IMR-90 (cell line): ENCODE measurements at regions not wholly inside any gene's neighbourhood (a gene's known extent, or its start where the extent isn't known, plus 50 kb on each side); places are given as distances from the start of the nearest gene placed in this dataset.

Experiments used
- ATAC-seq: fragments of 200-7000 bp; cut with Tn5 transposase; 2 replicates; pipeline ENCODE4 v1.9.1; 2020; ENCODE audit warnings: low read depth, mild to moderate bottlenecking, moderate library complexity
- BruUV-seq: library from RNA; stranded (reverse); fragments of 400-500 nt; replicated peaks from 2 replicates; lab custom pipeline; 2021; lab: Mats Ljungman, UMichigan
- CTCF ChIA-PET: fragments of 300-600 bp; formaldehyde crosslinking; extraction: SDS; loops from one replicate; lab custom pipeline; 2021; ENCODE audit warnings: antibody characterized with exemption; lab: Yijun Ruan, JAX
- POLR2A ChIA-PET: fragments of 300-600 bp; sonication (Branson Sonifier 250); formaldehyde crosslinking; loops from one replicate; lab custom pipeline; 2022; ENCODE audit warnings: antibody characterized with exemption; ENCODE audit not compliant: unreplicated experiment; lab: Charles Lee
- DNase-seq: peaks from one replicate; pipeline ENCODE4 v3.0.0; 2013
- H2AFZ ChIP-seq: replicated peaks from 2 replicates; pipeline ENCODE3; 2013; ENCODE audit warnings: low read length, mild to moderate bottlenecking; ENCODE audit not compliant: poor library complexity
- H2AK5ac ChIP-seq: 2 replicates; pipeline ENCODE4 v1.6.1; 2013; ENCODE audit warnings: low read depth, low read length, inconsistent platforms
- H2AK9ac ChIP-seq: replicated peaks from 2 replicates; pipeline ENCODE3; 2013; ENCODE audit warnings: mild to moderate bottlenecking, low read depth, low read length, moderate library complexity; ENCODE audit not compliant: poor library complexity
- H2BK120ac ChIP-seq: 2 replicates; pipeline ENCODE4 v1.6.1; 2013; ENCODE audit warnings: low read depth, low read length, inconsistent platforms
- H2BK15ac ChIP-seq: 3 replicates; pipeline ENCODE4 v1.6.1; 2013; ENCODE audit warnings: low read depth, low read length, inconsistent platforms
- H2BK20ac ChIP-seq: 2 replicates; pipeline ENCODE4 v1.6.1; 2013; ENCODE audit warnings: low read depth, mild to moderate bottlenecking, inconsistent platforms, low read length, moderate library complexity
- H2BK5ac ChIP-seq: 2 replicates; pipeline ENCODE4 v1.6.1; 2013; ENCODE audit warnings: mild to moderate bottlenecking, low read depth, low read length, inconsistent platforms; ENCODE audit not compliant: poor library complexity, severe bottlenecking
- H3K14ac ChIP-seq: replicated peaks from 2 replicates; pipeline ENCODE4 v1.6.1; 2013; ENCODE audit warnings: low read depth, low read length, inconsistent platforms
- H3K18ac ChIP-seq: 2 replicates; pipeline ENCODE4 v1.6.1; 2013; ENCODE audit warnings: low read depth, low read length, control low read depth
- H3K23ac ChIP-seq: 2 replicates; pipeline ENCODE4 v1.6.1; 2013; ENCODE audit warnings: low read depth, low read length, inconsistent platforms
- H3K27ac ChIP-seq: 2 replicates; pipeline ENCODE4 v1.5.1; 2013; ENCODE audit warnings: mild to moderate bottlenecking, control low read depth, low read length; ENCODE audit not compliant: insufficient read depth
- H3K27me3 ChIP-seq: 2 replicates; pipeline ENCODE4 v1.6.1; 2013; ENCODE audit warnings: low read length; ENCODE audit not compliant: control insufficient read depth, insufficient read depth
- H3K36me3 ChIP-seq: 2 replicates; pipeline ENCODE4 v1.6.1; 2013; ENCODE audit warnings: low read length, mixed read lengths; ENCODE audit not compliant: control insufficient read depth, insufficient read depth
- H3K4ac ChIP-seq: 2 replicates; pipeline ENCODE4 v1.6.1; 2013; ENCODE audit warnings: low read depth, low read length, inconsistent platforms
- H3K4me1 ChIP-seq: 2 replicates; pipeline ENCODE4 v1.6.1; 2013; ENCODE audit warnings: low read length, mixed read lengths; ENCODE audit not compliant: control insufficient read depth, insufficient read depth
- H3K4me2 ChIP-seq: 2 replicates; pipeline ENCODE4 v1.6.1; 2013; ENCODE audit warnings: low read depth, mild to moderate bottlenecking, control low read depth, low read length, moderate library complexity
- H3K4me3 ChIP-seq: 2 replicates; pipeline ENCODE4 v1.5.1; 2013; ENCODE audit warnings: low read depth, mild to moderate bottlenecking, control low read depth, low read length, moderate library complexity; ENCODE audit not compliant: insufficient read depth
- H3K56ac ChIP-seq: 2 replicates; pipeline ENCODE4 v1.6.1; 2013; ENCODE audit warnings: low read length, inconsistent platforms; ENCODE audit not compliant: insufficient read depth; ENCODE audit errors: extremely low read depth
- H3K79me1 ChIP-seq, 2 experiments: 2 replicates each; pipeline ENCODE4 v1.6.1; 2013; ENCODE audit warnings: low read length in 2 of 2, inconsistent platforms in 1 of 2, low read depth in 1 of 2
- H3K9ac ChIP-seq: 2 replicates; pipeline ENCODE4 v1.6.1; 2013; ENCODE audit warnings: low read depth, low read length, control low read depth
- H3K9me1 ChIP-seq: 2 replicates; pipeline ENCODE4 v1.6.1; 2013; ENCODE audit warnings: low read length, inconsistent platforms; ENCODE audit not compliant: insufficient read depth
- H3K9me3 ChIP-seq: 2 replicates; pipeline ENCODE4 v1.6.1; 2013; ENCODE audit warnings: low read length; ENCODE audit not compliant: control insufficient read depth, insufficient read depth
- H4K20me1 ChIP-seq: 2 replicates; pipeline ENCODE4 v1.6.1; 2013; ENCODE audit warnings: low read length, inconsistent platforms; ENCODE audit not compliant: insufficient read depth
- H4K5ac ChIP-seq: 2 replicates; pipeline ENCODE4 v1.6.1; 2013; ENCODE audit warnings: mild to moderate bottlenecking, low read depth, low read length, control low read depth
- H4K8ac ChIP-seq, 2 experiments: 2 replicates each; pipeline ENCODE4 v1.6.1; 2013; ENCODE audit warnings: low read depth in 2 of 2, low read length in 2 of 2, control low read depth in 1 of 2, inconsistent platforms in 1 of 2
- H4K91ac ChIP-seq: 2 replicates; pipeline ENCODE4 v1.6.1; 2013; ENCODE audit warnings: low read depth, low read length, inconsistent platforms; ENCODE audit not compliant: insufficient read depth
- BHLHE40 ChIP-seq: fragments of 150-350 bp; IDR thresholded peaks from 2 replicates; pipeline ENCODE4 v1.6.1; 2016; ENCODE audit warnings: mild to moderate bottlenecking, low read depth, low read length
- CEBPB ChIP-seq: IDR thresholded peaks from 2 replicates; pipeline ENCODE4 v1.6.1; 2012; ENCODE audit warnings: low read depth, low read length, improper control_type of control experiment
- CHD1 ChIP-seq: IDR thresholded peaks from 2 replicates; pipeline ENCODE4 v1.6.1; 2012; ENCODE audit warnings: low read depth, low read length, improper control_type of control experiment
- CTCF ChIP-seq: conservative IDR thresholded peaks from 2 replicates; pipeline ENCODE4 v1.5.1; 2012; ENCODE audit warnings: mild to moderate bottlenecking, low read depth, low read length, improper control_type of control experiment
- ELK1 ChIP-seq: fragments of 150-350 bp; IDR thresholded peaks from 2 replicates; pipeline ENCODE4 v1.6.1; 2016; ENCODE audit warnings: low read depth, mild to moderate bottlenecking, low read length, moderate library complexity, borderline replicate concordance
- FOS ChIP-seq: fragments of 150-350 bp; IDR thresholded peaks from 2 replicates; pipeline ENCODE4 v1.6.1; 2016; ENCODE audit warnings: low read depth, low read length
- MAFK ChIP-seq: IDR thresholded peaks from 2 replicates; pipeline ENCODE4 v1.6.1; 2012; ENCODE audit warnings: low read depth, low read length, improper control_type of control experiment
- MAZ ChIP-seq: IDR thresholded peaks from 2 replicates; pipeline ENCODE4 v1.6.1; 2012; ENCODE audit warnings: low read depth, mild to moderate bottlenecking, low read length, improper control_type of control experiment, moderate library complexity, borderline replicate concordance
- MXI1 ChIP-seq: IDR thresholded peaks from 2 replicates; pipeline ENCODE4 v1.6.1; 2012; ENCODE audit warnings: low read depth, mild to moderate bottlenecking, low read length, moderate library complexity, borderline replicate concordance
- NFE2L2 ChIP-seq: fragments of 150-350 bp; IDR thresholded peaks from 2 replicates; pipeline ENCODE4 v1.6.1; 2016; ENCODE audit warnings: low read depth, mild to moderate bottlenecking, low read length
- POLR2A ChIP-seq: IDR thresholded peaks from 2 replicates; pipeline ENCODE4 v1.6.1; 2012; ENCODE audit warnings: mild to moderate bottlenecking, low read depth, low read length
- RAD21 ChIP-seq: IDR thresholded peaks from 2 replicates; pipeline ENCODE4 v1.6.1; 2012; ENCODE audit warnings: low read length, improper control_type of control experiment
- RCOR1 ChIP-seq: IDR thresholded peaks from 2 replicates; pipeline ENCODE4 v1.6.1; 2012; ENCODE audit warnings: mild to moderate bottlenecking, low read length, improper control_type of control experiment; ENCODE audit not compliant: insufficient replicate concordance
- RFX5 ChIP-seq: IDR thresholded peaks from 2 replicates; pipeline ENCODE4 v1.8.0; 2012; ENCODE audit warnings: low read depth, mild to moderate bottlenecking, low read length, moderate library complexity
- SMC3 ChIP-seq: fragments of 150-350 bp; IDR thresholded peaks from 2 replicates; pipeline ENCODE4 v1.6.1; 2016; ENCODE audit warnings: low read depth, mild to moderate bottlenecking, antibody characterized with exemption, low read length, moderate library complexity
- USF2 ChIP-seq: fragments of 150-350 bp; IDR thresholded peaks from 2 replicates; pipeline ENCODE4 v1.6.1; 2017; ENCODE audit warnings: mild to moderate bottlenecking, antibody characterized with exemption, low read length, low read depth
- WGBS, 2 experiments: methylation state at CpG; one replicate each; pipeline versions ENCODE4 v1.1.5 to v1.1.7; 2013; ENCODE audit warnings: missing lambda C conversion rate in 2 of 2; ENCODE audit not compliant: insufficient read length in 1 of 2; ENCODE audit errors: extremely low coverage in 2 of 2; 5-methylcytosine and 5-hydroxymethylcytosine counted together
- dilution Hi-C: fragments of 300-500 bp; cut with HindIII; formaldehyde crosslinking; loops from one replicate; pipeline ENCODE4 v1.14.3; 2018; ENCODE audit warnings: low sequenced_read_pairs; ENCODE audit not compliant: unreplicated experiment
- in situ Hi-C: fragments of 300-500 bp; cut with MboI; formaldehyde crosslinking; loops from 3 replicates; pipeline ENCODE4 v1.14.3; 2019; ENCODE audit warnings: low sequenced_read_pairs, inconsistent platforms, mixed read lengths
- intact Hi-C: fragments of 100-400 bp; cut with micrococcal nuclease; formaldehyde crosslinking; loops from 2 replicates; pipeline ENCODE4 v1.10.0; 2022

- no peak overlapping the region for H2BK5ac ChIP-seq
- no peak overlapping the region for H3K9ac ChIP-seq
- no peak overlapping the region for H2BK15ac ChIP-seq
- intact Hi-C loops, result no loop called here
- no peak overlapping the region for H4K8ac ChIP-seq
- H3K18ac ChIP-seq, result no peak overlapping the region
- dilution Hi-C loops, result no loop called here
- H3K4me3 ChIP-seq, result no peak overlapping the region
- no peaks in the 10 kb centered on the region for H3K4me1 ChIP-seq
- no peak overlapping the region for H3K14ac ChIP-seq
- no peak overlapping the region for H3K27ac ChIP-seq
- H2AFZ ChIP-seq, result no peak overlapping the region
- H4K20me1 ChIP-seq, result no peaks in the 10 kb centered on the region
- H3K23ac ChIP-seq, result no peak overlapping the region
- H4K5ac ChIP-seq, result no peak overlapping the region
- no peaks in the 10 kb centered on the region for H3K79me1 ChIP-seq
- H2AK5ac ChIP-seq, result no peak overlapping the region
- no peaks in the 10 kb centered on the region for H3K9me1 ChIP-seq
- WGBS, 2 experiments, result no CpG with 5 or more reads among the region's 2 CpGs
- no peak overlapping the region for H2AK9ac ChIP-seq
- no peak overlapping the region for H3K4me2 ChIP-seq
- no peaks in the 10 kb centered on the region for H3K36me3 ChIP-seq
- BruUV-seq, result no TSS peak
- POLR2A ChIA-PET, result no interaction called here
- no peak overlapping the region for H3K4ac ChIP-seq
- H2BK20ac ChIP-seq, result no peak overlapping the region
- no peak overlapping the region for H4K91ac ChIP-seq
- no peaks in the 10 kb centered on the region for H3K9me3 ChIP-seq
- H2BK120ac ChIP-seq, result no peak overlapping the region
- TF ChIP-seq RAD21, result no peak
- TF ChIP-seq ELK1, result no peak
- TF ChIP-seq CHD1, result no peak
- TF ChIP-seq SMC3, result no peak
- TF ChIP-seq FOS, result no peak
- no peak for TF ChIP-seq CEBPB
- TF ChIP-seq RCOR1, result no peak
- no peak for TF ChIP-seq CTCF
- no peak for TF ChIP-seq BHLHE40
- TF ChIP-seq RFX5, result no peak
- no peak for TF ChIP-seq MXI1
- TF ChIP-seq MAFK, result no peak
- no peak for TF ChIP-seq USF2
- no peak for TF ChIP-seq POLR2A
- no peak for TF ChIP-seq NFE2L2
- TF ChIP-seq MAZ, result no peak
- DNase-seq, result no peak
- CTCF ChIA-PET, result no interaction called here
- in situ Hi-C loops, result no loop called here
- ATAC-seq, result no peak
- H3K56ac ChIP-seq, result no peak overlapping the region
- H3K27me3 ChIP-seq, result no peaks in the 10 kb centered on the region
These were observed 137.6 kb upstream of the SSTR1 start for GRCh38 chr14:38070061-38070588.
